ENCODE measurements at regions not wholly inside any gene's neighbourhood (a gene's known extent, or its start where the extent isn't known, plus 50 kb on each side); places are given as distances from the start of the nearest gene placed in this dataset.

DNA sequence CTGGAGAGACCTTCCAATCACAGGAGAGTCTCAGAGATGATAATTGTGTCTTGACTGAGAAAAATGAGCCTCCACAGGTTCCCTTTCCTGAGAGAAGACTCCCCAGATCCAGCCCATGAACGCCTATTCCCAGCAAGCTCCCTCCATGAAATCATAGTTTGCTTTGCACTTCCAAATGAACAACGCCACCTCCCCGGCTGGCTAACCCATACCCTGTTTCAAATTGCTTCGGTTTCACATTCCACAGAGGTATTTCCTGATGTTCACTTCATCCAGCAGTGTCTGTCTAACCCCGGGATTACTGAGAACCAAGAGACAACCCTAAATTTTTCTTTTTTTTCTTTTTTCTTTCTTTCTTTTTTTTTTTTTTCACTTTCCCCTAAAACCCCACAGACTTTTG, 124.1 kb upstream of the RFLNA start:
- H3K9me3 ChIP-seq = no peaks in the 10 kb centered on the region
- peaks cover 6% of the 10 kb centered on the region for H3K4me1 ChIP-seq
- H3K36me3 ChIP-seq = no peaks in the 10 kb centered on the region
- intact Hi-C loops (cut with DNase I) = no loop called here
- TF ChIP-seq, protein P1, sequence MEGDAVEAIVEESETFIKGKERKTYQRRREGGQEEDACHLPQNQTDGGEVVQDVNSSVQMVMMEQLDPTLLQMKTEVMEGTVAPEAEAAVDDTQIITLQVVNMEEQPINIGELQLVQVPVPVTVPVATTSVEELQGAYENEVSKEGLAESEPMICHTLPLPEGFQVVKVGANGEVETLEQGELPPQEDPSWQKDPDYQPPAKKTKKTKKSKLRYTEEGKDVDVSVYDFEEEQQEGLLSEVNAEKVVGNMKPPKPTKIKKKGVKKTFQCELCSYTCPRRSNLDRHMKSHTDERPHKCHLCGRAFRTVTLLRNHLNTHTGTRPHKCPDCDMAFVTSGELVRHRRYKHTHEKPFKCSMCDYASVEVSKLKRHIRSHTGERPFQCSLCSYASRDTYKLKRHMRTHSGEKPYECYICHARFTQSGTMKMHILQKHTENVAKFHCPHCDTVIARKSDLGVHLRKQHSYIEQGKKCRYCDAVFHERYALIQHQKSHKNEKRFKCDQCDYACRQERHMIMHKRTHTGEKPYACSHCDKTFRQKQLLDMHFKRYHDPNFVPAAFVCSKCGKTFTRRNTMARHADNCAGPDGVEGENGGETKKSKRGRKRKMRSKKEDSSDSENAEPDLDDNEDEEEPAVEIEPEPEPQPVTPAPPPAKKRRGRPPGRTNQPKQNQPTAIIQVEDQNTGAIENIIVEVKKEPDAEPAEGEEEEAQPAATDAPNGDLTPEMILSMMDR (IDR thresholded peaks at IDR 0.05) = no peak
- no peak overlapping the region for H3K27ac ChIP-seq
- ATAC-seq = no peak
- no peaks in the 10 kb centered on the region for H3K27me3 ChIP-seq
- H3K4me3 ChIP-seq = no peak overlapping the region
- DNase-seq = no peak

DNA sequence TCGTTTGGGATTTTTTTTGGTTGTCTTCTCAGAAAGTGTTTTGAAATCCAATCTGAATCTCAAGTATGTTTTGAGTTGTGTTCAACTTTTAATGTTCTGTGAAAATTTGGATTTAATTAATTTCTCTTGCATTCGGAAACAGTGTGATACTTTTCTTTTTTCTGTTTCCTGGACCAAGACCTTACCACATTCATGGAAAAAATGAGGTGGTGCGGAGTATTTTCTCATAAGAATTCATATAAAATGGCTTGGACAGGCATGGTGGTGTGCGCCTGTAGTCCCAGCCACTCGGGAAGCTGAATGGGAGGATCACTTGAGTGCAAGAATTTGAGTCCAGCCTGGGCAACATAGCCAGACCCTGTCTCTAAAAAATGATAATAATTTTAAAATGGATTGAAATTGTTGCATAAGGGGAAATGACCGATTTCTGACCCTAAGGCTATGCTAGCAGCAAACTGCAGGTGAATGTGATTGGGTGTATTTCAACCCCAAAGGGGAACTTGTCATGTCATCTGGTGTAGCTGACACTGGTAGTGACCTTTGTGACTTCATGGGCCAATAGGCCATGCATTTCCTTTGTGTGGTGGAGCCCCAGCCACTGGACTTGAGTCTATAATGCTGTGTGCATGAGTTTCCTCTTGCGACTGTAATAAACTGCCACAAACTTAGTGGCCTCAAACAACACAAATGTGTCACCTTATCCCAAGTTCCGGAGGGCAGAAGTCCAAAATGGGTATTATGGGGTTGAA, 123.5 kb upstream of the RFLNA start:
- no peak for DNase-seq
- Histone ChIP-seq H3K4me1 (peaks cover 6% of the 10 kb centered on the region), H3K9me3 (no peaks in the 10 kb centered on the region), H3K27ac (peak overlapping the region; percentile 17), H3K4me3 (no peak overlapping the region), H3K36me3 (no peaks in the 10 kb centered on the region), H3K27me3 (no peaks in the 10 kb centered on the region)
- peak; percentile 83 for ATAC-seq
- TF ChIP-seq, protein P1 (IDR thresholded peaks at IDR 0.05) = no peak
- intact Hi-C loops (cut with DNase I) = no loop called here

DNA sequence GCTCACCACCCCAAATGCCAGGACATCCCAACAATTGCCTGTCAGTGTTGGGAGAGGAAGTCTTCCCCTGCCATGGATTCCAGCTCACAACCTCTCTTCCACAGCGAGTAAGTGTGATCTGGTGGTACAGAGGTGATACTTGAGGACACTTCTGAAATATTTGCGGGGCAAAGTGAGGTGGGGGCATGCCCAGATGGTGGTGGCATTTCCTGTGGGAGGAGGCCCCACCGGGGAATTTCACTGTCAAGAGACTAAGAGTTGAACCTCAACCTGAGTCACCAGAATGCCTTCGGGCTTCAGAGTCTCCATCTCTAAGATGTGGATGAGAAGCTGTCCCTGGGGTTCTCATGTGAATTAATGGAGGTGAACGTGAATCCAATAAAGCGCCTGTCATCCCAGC, 122.3 kb upstream of the RFLNA start:
- intact Hi-C loops (cut with DNase I) = no loop called here
- no peaks in the 10 kb centered on the region for H3K9me3 ChIP-seq
- H3K4me1 ChIP-seq = peaks cover 6% of the 10 kb centered on the region
- no peak overlapping the region for H3K27ac ChIP-seq
- ATAC-seq = no peak
- no peaks in the 10 kb centered on the region for H3K27me3 ChIP-seq
- DNase-seq = no peak
- H3K4me3 ChIP-seq = no peak overlapping the region
- TF ChIP-seq, protein P1 (IDR thresholded peaks at IDR 0.05) = no peak
- H3K36me3 ChIP-seq = no peaks in the 10 kb centered on the region

DNA sequence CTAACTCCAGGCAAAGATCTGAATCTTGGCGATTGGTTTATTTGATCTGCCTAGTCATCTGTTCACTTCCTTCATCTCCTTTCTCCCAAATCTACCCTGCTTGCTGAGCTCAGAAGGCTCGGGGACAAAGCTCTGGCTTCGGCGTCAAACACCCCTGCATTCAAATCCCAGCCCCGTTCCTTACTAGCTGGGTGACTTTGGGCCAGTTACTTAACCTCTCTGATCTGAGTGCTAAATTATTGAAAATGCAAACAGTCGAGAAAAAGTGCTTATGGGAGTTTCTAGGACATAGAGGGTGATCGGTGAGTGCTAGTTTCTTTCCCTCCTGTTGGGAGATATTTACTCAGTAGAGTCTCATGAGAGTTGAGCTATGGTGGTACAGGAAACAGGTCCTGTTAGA, 121.2 kb upstream of the RFLNA start:
- TF ChIP-seq, protein P1 (IDR thresholded peaks at IDR 0.05) = no peak
- H3K9me3 ChIP-seq = no peaks in the 10 kb centered on the region
- intact Hi-C loops (cut with DNase I) = no loop called here
- no peak overlapping the region for H3K27ac ChIP-seq
- no peak for DNase-seq
- no peaks in the 10 kb centered on the region for H3K36me3 ChIP-seq
- H3K4me3 ChIP-seq = no peak overlapping the region
- no peak for ATAC-seq
- H3K27me3 ChIP-seq = no peaks in the 10 kb centered on the region
- peaks cover 6% of the 10 kb centered on the region for H3K4me1 ChIP-seq

DNA sequence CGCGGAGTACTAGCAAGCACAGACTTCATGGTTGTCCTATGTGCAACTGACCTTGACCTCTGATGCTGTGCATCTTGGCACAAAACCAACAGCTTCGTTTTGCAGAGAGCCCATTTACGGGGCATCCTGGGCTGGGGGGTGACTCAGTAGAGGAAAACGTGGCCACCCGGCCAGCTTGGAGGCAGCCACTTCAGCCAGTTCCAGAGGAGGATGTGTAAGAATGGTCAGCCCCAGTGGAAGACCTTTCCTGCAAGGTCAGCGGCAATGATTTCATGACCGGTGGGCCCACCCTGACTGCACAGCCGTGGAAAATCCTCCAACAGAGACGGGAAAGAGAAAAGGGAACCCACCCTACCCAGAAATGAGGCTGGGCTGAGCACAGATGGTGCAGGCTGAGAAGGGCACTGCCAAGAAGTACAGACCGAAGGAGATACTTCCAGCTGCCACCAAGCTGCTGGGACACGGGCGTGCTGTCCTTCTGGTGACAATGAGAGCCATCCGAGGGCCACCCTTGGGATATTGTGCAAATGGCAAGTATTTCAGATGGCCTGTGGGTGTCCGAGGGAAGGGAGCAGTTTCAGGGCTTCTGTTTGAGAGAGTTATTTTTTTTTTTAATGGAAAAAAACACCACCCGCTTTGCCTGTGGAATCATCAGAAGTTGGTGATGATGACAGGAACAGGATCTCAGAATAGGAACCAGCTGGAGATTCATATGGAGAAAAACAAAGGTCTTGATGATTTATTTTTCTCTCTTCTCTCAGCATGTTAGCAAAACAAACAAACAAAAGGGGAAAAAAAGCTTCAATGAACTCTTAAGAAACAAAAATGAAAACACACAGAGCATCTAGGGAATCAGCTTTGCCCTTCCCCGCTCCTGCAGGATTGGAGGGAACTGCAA, 120.2 kb upstream of the RFLNA start:
- intact Hi-C loops (cut with DNase I) = no loop called here
- no peak for ATAC-seq
- H3K27ac ChIP-seq = no peak overlapping the region

More for the DNA sequence above, 120.2 kb upstream of the RFLNA start:
- Histone ChIP-seq H3K4me3 (no peak overlapping the region), H3K4me1 (peaks cover 6% of the 10 kb centered on the region), H3K36me3 (no peaks in the 10 kb centered on the region), H3K9me3 (no peaks in the 10 kb centered on the region), H3K27me3 (no peaks in the 10 kb centered on the region)
- TF ChIP-seq, protein P1 (IDR thresholded peaks at IDR 0.05) = no peak
- no peak for DNase-seq

All from upper lobe of right lung (tissue), 1 donor.